ENCODE measurements at regions not wholly inside any gene's neighbourhood (a gene's known extent, or its start where the extent isn't known, plus 50 kb on each side); places are given as distances from the start of the nearest gene placed in this dataset.

- Histone ChIP-seq H4K20me1 (ENCODE audit: insufficient read depth) (no peaks in the 10 kb centered on the region), H3K4me3 (ENCODE audit: low read length) (no peak overlapping the region), H3K4me2 (ENCODE audit: low read length) (no peak overlapping the region), H3F3A (ENCODE audit: insufficient read depth, low read length, poor library complexity, severe bottlenecking) (no peaks in the 10 kb centered on the region), H3K36me3 (ENCODE audit: insufficient read depth, low read length) (no peaks in the 10 kb centered on the region), H3K27ac (ENCODE audit: low read length) (no peak overlapping the region), H3K79me2 (replicated peaks; ENCODE audit: insufficient read depth, low read length) (no peaks in the 10 kb centered on the region), H3K9ac (ENCODE audit: low read length) (no peak overlapping the region), H3K27me3 (ENCODE audit: insufficient read depth, low read depth, low read length) (no peaks in the 10 kb centered on the region), H3K9me3 (ENCODE audit: low read length) (no peaks in the 10 kb centered on the region), H2AFZ (ENCODE audit: low read depth, low read length) (no peak overlapping the region), H3K9me2 (ENCODE audit: insufficient read depth, low read length) (no peaks in the 10 kb centered on the region)
- TF ChIP-seq SMC3 (conservative IDR thresholded peaks at IDR 0.05; ENCODE audit: poor library complexity) (no peak), EP300 (conservative IDR thresholded peaks at IDR 0.05; ENCODE audit: poor library complexity, severe bottlenecking) (no peak), RAD21 (conservative IDR thresholded peaks at IDR 0.05) (no peak), MXI1 (conservative IDR thresholded peaks at IDR 0.05; ENCODE audit: poor library complexity, severe bottlenecking) (no peak), TAF1 (IDR thresholded peaks at IDR 0.05; ENCODE audit: low read depth) (no peak), EZH2 (IDR thresholded peaks at IDR 0.05; ENCODE audit: borderline replicate concordance, insufficient read depth, low read length, poor library complexity, severe bottlenecking) (no peak), POLR2AphosphoS5 (IDR thresholded peaks at IDR 0.05) (no peak)
- TF ChIP-seq, protein P1, sequence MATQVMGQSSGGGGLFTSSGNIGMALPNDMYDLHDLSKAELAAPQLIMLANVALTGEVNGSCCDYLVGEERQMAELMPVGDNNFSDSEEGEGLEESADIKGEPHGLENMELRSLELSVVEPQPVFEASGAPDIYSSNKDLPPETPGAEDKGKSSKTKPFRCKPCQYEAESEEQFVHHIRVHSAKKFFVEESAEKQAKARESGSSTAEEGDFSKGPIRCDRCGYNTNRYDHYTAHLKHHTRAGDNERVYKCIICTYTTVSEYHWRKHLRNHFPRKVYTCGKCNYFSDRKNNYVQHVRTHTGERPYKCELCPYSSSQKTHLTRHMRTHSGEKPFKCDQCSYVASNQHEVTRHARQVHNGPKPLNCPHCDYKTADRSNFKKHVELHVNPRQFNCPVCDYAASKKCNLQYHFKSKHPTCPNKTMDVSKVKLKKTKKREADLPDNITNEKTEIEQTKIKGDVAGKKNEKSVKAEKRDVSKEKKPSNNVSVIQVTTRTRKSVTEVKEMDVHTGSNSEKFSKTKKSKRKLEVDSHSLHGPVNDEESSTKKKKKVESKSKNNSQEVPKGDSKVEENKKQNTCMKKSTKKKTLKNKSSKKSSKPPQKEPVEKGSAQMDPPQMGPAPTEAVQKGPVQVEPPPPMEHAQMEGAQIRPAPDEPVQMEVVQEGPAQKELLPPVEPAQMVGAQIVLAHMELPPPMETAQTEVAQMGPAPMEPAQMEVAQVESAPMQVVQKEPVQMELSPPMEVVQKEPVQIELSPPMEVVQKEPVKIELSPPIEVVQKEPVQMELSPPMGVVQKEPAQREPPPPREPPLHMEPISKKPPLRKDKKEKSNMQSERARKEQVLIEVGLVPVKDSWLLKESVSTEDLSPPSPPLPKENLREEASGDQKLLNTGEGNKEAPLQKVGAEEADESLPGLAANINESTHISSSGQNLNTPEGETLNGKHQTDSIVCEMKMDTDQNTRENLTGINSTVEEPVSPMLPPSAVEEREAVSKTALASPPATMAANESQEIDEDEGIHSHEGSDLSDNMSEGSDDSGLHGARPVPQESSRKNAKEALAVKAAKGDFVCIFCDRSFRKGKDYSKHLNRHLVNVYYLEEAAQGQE (IDR thresholded peaks at IDR 0.05; ENCODE audit: borderline replicate concordance), result no peak
- TF ChIP-seq, protein P2, sequence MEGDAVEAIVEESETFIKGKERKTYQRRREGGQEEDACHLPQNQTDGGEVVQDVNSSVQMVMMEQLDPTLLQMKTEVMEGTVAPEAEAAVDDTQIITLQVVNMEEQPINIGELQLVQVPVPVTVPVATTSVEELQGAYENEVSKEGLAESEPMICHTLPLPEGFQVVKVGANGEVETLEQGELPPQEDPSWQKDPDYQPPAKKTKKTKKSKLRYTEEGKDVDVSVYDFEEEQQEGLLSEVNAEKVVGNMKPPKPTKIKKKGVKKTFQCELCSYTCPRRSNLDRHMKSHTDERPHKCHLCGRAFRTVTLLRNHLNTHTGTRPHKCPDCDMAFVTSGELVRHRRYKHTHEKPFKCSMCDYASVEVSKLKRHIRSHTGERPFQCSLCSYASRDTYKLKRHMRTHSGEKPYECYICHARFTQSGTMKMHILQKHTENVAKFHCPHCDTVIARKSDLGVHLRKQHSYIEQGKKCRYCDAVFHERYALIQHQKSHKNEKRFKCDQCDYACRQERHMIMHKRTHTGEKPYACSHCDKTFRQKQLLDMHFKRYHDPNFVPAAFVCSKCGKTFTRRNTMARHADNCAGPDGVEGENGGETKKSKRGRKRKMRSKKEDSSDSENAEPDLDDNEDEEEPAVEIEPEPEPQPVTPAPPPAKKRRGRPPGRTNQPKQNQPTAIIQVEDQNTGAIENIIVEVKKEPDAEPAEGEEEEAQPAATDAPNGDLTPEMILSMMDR (IDR thresholded peaks at IDR 0.05; ENCODE audit: poor library complexity, severe bottlenecking), result no peak
These were observed 111.7 kb upstream of the KLHL14 start for GRCh38 chr18:32884543-32884942.

DNA sequence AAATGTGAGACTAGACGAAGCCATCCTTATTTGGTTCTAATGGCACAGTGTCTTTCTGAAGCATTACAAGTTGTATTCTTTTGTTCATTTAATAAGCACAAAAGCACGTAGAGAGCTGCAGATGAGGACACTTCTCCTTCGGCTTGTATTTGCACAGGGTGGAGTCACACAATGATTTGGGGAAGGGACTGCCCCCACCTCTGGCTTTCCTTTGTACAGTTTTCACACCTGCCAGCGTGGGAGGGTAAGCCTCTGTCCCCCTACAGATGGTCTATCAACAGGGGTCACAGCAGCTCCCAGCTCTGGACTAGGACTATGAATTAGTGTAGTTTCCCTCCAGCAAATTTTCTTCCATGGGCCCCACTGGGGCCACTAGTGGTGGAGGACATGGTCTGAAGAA lies 108.2 kb upstream of the KLHL14 start:
- Histone ChIP-seq H3K4me2 (ENCODE audit: low read length) (no peak overlapping the region), H3K79me2 (replicated peaks; ENCODE audit: insufficient read depth, low read length) (no peaks in the 10 kb centered on the region), H2AFZ (ENCODE audit: low read depth, low read length) (no peak overlapping the region), H3K9me2 (ENCODE audit: insufficient read depth, low read length) (no peaks in the 10 kb centered on the region), H3F3A (ENCODE audit: insufficient read depth, low read length, poor library complexity, severe bottlenecking) (no peaks in the 10 kb centered on the region), H3K9ac (ENCODE audit: low read length) (no peak overlapping the region), H3K36me3 (ENCODE audit: insufficient read depth, low read length) (no peaks in the 10 kb centered on the region), H3K27ac (ENCODE audit: low read length) (no peak overlapping the region), H3K9me3 (ENCODE audit: low read length) (no peaks in the 10 kb centered on the region), H4K20me1 (ENCODE audit: insufficient read depth) (no peaks in the 10 kb centered on the region), H3K4me3 (ENCODE audit: low read length) (no peak overlapping the region), H3K27me3 (ENCODE audit: insufficient read depth, low read depth, low read length) (no peaks in the 10 kb centered on the region)
- TF ChIP-seq TAF1 (IDR thresholded peaks at IDR 0.05; ENCODE audit: low read depth) (no peak), MXI1 (conservative IDR thresholded peaks at IDR 0.05; ENCODE audit: poor library complexity, severe bottlenecking) (no peak), RAD21 (conservative IDR thresholded peaks at IDR 0.05) (no peak), EZH2 (IDR thresholded peaks at IDR 0.05; ENCODE audit: borderline replicate concordance, insufficient read depth, low read length, poor library complexity, severe bottlenecking) (no peak), SMC3 (conservative IDR thresholded peaks at IDR 0.05; ENCODE audit: poor library complexity) (no peak), EP300 (conservative IDR thresholded peaks at IDR 0.05; ENCODE audit: poor library complexity, severe bottlenecking) (no peak)
- TF ChIP-seq, protein P2 (IDR thresholded peaks at IDR 0.05; ENCODE audit: poor library complexity, severe bottlenecking), result no peak
- TF ChIP-seq, protein P1 (IDR thresholded peaks at IDR 0.05; ENCODE audit: borderline replicate concordance), result no peak
